ENCODE measurements at regions not wholly inside any gene's neighbourhood (a gene's known extent, or its start where the extent isn't known, plus 50 kb on each side); places are given as distances from the start of the nearest gene placed in this dataset.

DNA sequence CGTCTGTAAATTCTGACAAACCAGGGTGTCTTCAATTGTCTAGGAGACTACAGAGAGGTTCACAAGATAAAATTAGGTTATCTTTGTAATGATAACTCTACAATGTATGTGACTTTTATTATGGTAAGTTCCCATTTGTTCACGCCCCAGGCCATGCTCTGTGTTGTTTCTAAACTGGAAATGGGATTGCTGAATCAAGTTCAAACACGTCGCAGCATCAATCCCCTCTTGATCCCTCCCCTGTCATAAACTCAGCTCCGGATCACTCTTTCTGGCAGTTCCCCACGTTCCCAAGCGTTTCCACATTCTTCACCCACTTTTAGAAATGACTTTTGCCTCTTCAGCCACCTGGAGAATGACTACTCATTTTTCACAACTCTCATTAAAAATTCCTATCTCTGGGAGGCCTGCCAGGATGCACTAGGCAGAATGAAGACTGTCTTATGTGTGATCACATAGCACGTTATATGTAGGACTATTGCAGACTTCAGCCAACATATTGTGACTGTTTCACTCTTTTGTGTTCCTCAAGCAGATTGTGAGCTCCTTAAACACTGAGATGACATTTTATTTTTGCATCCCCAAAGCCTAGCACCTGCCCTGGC, 1124.2 kb upstream of the WWC1 start:
- no peak for DNase-seq (ENCODE audit: low read depth in 2 of 2, low spot score in 1 of 2)

DNA sequence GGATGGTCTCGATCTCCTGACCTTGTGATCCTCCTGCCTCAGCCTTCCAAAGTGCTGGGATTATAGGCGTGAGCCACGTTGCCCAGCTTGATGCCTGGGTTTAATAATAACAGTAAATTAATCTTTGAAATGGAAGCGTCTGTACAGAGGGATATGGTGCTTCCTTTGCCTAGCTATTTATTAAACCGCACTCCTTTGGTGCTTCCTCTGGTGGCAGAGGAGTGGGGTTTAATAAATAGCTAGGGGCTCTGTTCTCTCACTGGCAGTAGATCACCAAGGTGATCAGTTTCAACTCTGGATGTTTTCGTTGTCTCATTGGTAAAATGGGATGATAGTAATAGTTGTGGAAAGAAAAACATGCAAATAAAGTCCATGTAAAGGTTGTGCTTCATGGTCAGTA, 1122.5 kb upstream of the WWC1 start:
- DNase-seq (ENCODE audit: low read depth in 2 of 2, low spot score in 1 of 2) = no peak

DNA sequence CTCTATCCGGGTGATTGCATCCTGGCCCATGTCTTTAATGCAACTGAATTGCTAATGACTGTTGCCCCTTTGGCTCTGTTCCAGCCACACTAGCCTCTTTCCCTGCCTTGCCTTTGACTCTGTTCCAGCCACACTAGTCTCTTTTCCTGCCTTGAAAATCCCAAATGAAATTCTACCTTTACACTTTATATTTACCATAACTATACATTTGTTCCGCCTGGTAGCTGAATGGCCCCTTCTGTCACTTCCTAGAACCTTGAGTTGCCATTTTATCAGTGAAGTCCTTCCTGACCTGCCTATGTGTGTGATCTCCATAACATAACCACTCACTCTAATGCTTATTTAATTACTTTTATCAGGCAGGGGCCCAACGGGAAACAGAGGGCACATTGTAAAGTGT, 1120.4 kb upstream of the WWC1 start:
- no peak for DNase-seq (ENCODE audit: low read depth in 2 of 2, low spot score in 1 of 2)

DNA sequence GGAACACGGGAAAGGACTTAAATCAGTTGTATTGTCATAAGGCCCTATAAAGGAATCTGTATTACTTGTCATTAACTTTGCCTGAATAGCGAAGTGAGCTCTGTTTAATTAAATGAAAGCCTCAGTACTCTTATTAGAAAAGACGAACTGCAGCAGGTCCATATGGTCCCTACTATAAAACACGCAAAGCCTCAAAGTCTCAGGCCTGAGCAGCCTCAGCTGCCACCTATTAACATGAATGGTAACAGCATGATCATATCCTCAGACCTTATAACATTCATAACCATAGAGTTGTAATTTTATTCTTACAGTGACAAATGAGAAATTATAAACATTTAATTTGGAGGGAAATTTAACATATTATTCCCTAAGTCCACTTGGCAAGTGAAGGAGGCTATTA, 1113.7 kb upstream of the WWC1 start:
- no peak for DNase-seq (ENCODE audit: low read depth in 2 of 2, low spot score in 1 of 2)

GRCh38 chr5:167180906-167181305, 1110.5 kb upstream of the WWC1 start:
- DNase-seq (ENCODE audit: low read depth in 2 of 2, low spot score in 1 of 2) = no peak

DNA sequence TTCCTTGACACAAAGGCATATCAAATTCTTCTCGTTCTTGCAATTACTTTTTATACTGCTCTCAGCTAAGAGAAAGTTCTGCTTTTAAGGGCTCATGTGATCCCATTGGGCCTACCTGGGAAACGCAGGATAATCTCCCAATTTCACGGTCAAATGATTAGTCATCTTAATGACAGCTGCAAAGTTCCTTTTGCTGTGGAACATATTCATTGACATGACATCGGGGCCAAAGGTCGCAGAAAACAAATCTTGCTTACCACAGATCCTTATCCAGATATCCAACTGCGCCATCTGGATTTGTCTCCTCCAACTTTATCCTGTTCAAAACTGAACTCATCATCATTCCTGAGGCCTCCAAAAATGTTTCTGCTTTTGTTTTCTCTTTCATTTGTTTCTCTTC, 1085.6 kb upstream of the WWC1 start:
- DNase-seq (ENCODE audit: low read depth in 2 of 2, low spot score in 1 of 2) = no peak

GRCh38 chr5:167207081-167207480, 1084.4 kb upstream of the WWC1 start:
- DNase-seq (ENCODE audit: low read depth in 2 of 2, low spot score in 1 of 2) = no peak

- no peak for DNase-seq (ENCODE audit: low read depth in 2 of 2, low spot score in 1 of 2)
These were observed 1082.5 kb upstream of the WWC1 start for GRCh38 chr5:167208911-167209310.

DNA sequence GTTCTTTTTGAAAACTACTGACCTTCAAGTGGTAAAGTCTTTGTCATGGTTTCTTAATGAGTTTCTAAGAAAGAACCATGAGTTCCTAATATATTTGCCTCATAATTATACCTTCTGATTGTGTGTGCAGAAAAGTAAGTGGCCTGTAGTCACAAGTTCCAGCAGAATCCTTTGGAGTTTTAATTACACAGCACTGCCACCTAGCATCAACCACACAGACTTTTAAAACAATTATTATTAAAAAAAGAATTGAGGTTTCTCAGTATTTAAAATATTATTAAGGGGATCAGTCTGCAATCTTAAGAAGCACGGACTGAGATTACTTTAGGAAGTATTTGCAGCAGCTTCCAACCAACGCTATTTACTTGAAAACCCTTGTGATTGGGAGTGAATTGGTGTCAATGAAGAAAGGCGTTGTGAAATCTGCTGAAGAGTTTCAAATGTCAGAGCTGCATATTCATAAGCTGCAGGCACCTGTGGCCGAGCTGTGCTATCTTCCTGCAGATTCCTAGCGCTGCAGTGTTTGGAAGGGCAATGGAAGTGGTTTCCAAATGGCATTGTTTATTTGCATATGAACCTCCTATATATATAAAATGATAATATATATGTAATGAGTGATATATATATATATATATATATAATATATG, 1074.2 kb upstream of the WWC1 start:
- DNase-seq (ENCODE audit: low read depth in 2 of 2, low spot score in 1 of 2) = no peak

DNA sequence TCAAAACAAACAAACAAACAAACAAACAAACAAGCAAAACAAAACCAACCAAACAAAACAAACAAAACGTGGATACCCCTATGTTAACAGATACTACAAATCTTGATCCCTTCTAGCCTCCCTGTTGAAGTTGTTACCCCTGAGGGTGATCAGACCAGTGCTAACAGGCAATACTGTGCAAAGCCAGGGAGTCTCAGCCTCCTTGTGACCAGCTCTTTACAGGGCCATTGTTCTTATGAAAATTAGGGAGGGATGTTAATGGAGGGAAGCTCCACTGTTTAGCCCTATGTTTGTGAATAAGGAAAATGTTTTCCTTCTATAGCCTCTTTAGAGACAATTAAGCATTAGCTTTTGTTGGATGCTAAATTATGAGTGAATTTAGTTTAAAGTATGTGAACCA, 1072.1 kb upstream of the WWC1 start:
- DNase-seq (ENCODE audit: low read depth in 2 of 2, low spot score in 1 of 2) = no peak

DNA sequence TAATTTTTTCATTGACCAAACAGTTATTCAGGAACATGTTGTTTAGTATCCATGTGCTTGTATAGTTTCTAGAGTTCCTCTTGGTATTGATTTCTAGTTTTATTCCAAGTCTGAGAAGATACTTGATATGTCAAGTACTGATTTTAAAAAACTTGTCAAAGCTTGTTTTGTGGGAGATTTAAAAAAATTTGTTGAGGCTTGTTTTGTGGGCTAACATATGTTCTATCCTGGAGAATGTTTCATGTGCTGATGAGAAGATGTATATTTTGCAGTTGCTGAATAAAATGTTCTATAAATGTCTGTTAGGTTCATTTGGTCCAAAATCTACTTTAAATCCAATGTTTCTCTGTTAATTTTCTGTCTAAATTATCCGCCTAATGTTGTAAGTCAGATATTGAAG, 1065.1 kb upstream of the WWC1 start:
- DNase-seq (ENCODE audit: low read depth in 2 of 2, low spot score in 1 of 2) = no peak

- DNase-seq (ENCODE audit: low read depth in 2 of 2, low spot score in 1 of 2) = no peak
These were observed 1063.3 kb upstream of the WWC1 start for GRCh38 chr5:167228134-167228533.

GRCh38 chr5:167229751-167230150, 1061.7 kb upstream of the WWC1 start:
- DNase-seq (ENCODE audit: low read depth in 2 of 2, low spot score in 1 of 2) = no peak

DNA sequence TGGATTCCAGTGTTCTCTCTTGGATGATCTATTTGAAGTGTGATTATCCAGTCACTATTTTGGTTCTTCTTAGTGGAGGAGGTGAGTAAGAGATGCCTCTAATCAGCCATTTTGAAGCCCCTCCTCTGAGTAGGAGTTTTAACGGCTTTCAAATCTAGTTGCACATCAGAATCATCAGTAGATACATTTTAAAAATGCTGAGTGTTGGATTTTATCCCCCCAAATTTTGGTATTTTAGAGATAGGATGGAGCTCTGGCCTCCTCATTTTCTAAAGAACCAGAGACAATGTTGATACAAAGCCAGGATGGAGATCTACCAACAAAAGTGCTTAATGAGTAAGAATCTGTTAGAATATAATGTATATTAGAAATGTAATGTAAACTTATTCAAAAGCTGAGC, 1061.0 kb upstream of the WWC1 start:
- no peak for DNase-seq (ENCODE audit: low read depth in 2 of 2, low spot score in 1 of 2)

DNA sequence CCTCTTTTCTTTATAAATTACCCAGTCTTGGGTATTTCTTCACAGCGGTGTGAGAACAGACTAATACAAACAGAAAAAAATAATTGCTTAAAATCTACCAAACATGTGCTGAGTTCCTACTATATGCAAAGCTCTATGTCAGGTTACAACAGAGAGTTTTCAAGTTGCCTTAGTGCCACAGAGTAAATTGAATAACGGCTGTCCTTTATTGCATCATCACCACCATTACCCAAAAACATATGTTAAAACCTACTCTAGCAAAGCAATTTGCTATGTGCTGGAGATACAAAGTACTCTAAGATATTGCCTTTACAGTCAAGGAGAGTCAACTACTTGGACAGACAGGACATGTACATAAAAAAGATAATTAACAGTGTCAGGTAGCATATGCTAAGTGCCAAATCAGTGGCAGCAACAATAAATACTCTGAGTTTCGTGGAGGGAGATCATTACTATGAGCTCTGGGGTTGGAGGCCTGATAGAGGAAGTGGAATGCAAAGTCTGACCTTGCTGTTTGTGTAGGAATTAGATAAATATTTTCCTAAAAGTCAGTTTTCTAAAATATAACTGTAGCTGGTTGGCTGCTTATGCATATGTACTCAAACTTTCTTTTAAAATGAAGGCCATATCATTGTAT, 1058.7 kb upstream of the WWC1 start:
- no peak for DNase-seq (ENCODE audit: low read depth in 2 of 2, low spot score in 1 of 2)

DNA sequence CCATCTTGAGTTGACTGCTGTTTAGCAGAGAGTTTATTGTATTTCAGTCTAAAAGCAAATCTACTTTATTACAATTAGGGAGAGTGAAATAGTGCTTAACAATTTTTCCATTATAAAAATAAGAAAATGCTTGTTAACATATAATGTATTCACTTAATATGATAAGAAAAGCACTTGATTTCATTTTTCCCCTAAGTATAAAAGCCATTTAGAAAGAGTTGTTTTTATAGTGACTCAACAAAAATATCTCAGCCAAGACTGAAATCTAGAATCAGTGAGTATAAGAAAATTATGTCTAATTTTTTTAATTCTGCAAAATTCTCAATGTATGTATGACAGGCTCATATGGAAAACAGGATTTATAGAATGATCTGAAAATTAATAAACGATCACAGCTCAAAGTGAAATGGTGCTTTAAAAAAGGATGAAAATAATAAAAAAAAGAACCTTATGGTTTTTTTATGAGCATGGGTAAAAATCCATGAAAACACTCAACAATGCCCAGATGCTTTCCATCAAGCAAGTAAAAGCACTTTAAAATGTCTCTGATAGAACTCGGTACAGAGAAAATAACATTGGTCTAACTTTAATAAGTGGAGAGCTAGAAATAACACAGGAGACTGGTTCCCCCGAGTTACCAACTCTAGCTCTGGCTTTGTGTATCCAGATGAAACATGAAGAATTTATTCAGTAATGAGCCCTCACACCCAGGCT, 1057.8 kb upstream of the WWC1 start:
- no peak for DNase-seq (ENCODE audit: low read depth in 2 of 2, low spot score in 1 of 2)

- DNase-seq (ENCODE audit: low read depth in 2 of 2, low spot score in 1 of 2) = no peak
These were observed 1049.9 kb upstream of the WWC1 start for GRCh38 chr5:167241436-167242067.

- DNase-seq (ENCODE audit: low read depth in 2 of 2, low spot score in 1 of 2) = no peak
These were observed 1048.7 kb upstream of the WWC1 start for GRCh38 chr5:167242701-167243100.

DNA sequence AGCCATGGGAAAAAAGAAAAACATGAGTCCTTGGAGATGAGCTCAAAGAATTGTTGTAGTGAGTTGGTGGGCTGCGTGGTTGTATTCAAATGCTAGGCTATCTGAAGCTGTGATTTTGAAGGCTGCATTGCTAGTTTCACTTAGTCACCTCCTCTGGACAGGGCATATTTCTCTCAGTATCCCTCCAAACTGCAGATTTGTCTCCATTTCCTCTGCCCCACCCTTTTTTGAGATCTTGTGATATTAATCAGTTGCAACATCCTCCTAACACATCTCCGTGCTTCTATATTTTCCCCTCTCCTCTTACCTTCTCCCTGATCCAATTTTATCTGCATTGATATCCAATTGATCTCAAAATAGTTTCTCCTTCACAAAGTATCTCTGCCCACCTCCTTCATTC, 1048.0 kb upstream of the WWC1 start:
- DNase-seq (ENCODE audit: low read depth in 2 of 2, low spot score in 1 of 2) = no peak

- DNase-seq (ENCODE audit: low read depth in 2 of 2, low spot score in 1 of 2) = no peak
These were observed 1046.9 kb upstream of the WWC1 start for GRCh38 chr5:167244583-167244982.

DNA sequence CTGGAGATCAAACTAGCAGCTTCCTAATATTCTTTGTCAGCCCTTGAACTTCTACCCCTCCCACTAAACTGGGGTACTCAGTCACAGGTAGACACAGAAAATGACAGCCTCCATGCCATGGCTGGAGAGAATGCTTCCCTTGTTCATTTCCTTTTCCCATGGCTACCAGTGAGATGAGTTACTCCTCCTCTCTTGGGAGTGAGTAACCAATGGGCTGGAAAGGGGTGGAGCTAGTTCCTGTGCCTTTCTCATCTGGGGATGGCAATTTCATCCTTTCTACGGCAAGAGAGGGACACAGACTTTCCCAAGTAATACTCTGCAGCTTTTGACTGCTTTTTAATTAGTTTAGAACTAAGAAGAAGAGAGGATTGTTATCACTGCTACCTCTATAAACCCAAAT, 1045.6 kb upstream of the WWC1 start:
- DNase-seq (ENCODE audit: low read depth in 2 of 2, low spot score in 1 of 2) = no peak

- DNase-seq (ENCODE audit: low read depth in 2 of 2, low spot score in 1 of 2) = no peak
These were observed 1043.6 kb upstream of the WWC1 start for GRCh38 chr5:167247816-167248215.

Measured in stimulated activated CD8-positive, alpha-beta memory T cell treated with anti-CD3 and anti-CD28 coated beads, Interleukin-4, amount 100 ng/mL, for 1 hour (primary cell).